ENCODE measurements at regions not wholly inside any gene's neighbourhood (a gene's known extent, or its start where the extent isn't known, plus 50 kb on each side); places are given as distances from the start of the nearest gene placed in this dataset.

GRCh38 chr16:64493709-64494108 is 628.2 kb downstream of the CDH11 start:
- no peak for TF ChIP-seq CTCF (IDR thresholded peaks at IDR 0.05; ENCODE audit: low read depth, low read length)
- TF ChIP-seq MYC (IDR thresholded peaks at IDR 0.05; ENCODE audit: low read depth, low read length), result no peak
- TF ChIP-seq POLR2A (IDR thresholded peaks at IDR 0.05; ENCODE audit: extremely low read depth, insufficient read length), result no peak
- no peak for TF ChIP-seq MAX (IDR thresholded peaks at IDR 0.05; ENCODE audit: low read depth, low read length)
- DNase-seq (ENCODE audit: low read depth), result no peak
- H3K4me3 ChIP-seq (ENCODE audit: low read depth, low read length), result no peak overlapping the region

GRCh38 chr16:64489449-64489848 is 632.4 kb downstream of the CDH11 start:
- no peak overlapping the region for H3K4me3 ChIP-seq (ENCODE audit: low read depth, low read length)
- DNase-seq (ENCODE audit: low read depth), result no peak
- TF ChIP-seq CTCF (IDR thresholded peaks at IDR 0.05; ENCODE audit: low read depth, low read length) (no peak), MYC (IDR thresholded peaks at IDR 0.05; ENCODE audit: low read depth, low read length) (no peak), MAX (IDR thresholded peaks at IDR 0.05; ENCODE audit: low read depth, low read length) (no peak), POLR2A (IDR thresholded peaks at IDR 0.05; ENCODE audit: extremely low read depth, insufficient read length) (no peak)

GRCh38 chr16:64486561-64486960 is 635.3 kb downstream of the CDH11 start:
- no peak for DNase-seq (ENCODE audit: low read depth)
- H3K4me3 ChIP-seq (ENCODE audit: low read depth, low read length), result no peak overlapping the region
- TF ChIP-seq MYC (IDR thresholded peaks at IDR 0.05; ENCODE audit: low read depth, low read length) (no peak), CTCF (IDR thresholded peaks at IDR 0.05; ENCODE audit: low read depth, low read length) (no peak), MAX (IDR thresholded peaks at IDR 0.05; ENCODE audit: low read depth, low read length) (no peak), POLR2A (IDR thresholded peaks at IDR 0.05; ENCODE audit: extremely low read depth, insufficient read length) (no peak)

GRCh38 chr16:64481497-64481896 is 640.4 kb downstream of the CDH11 start:
- H3K4me3 ChIP-seq (ENCODE audit: low read depth, low read length), result no peak overlapping the region
- DNase-seq (ENCODE audit: low read depth), result no peak
- TF ChIP-seq MAX (IDR thresholded peaks at IDR 0.05; ENCODE audit: low read depth, low read length), result no peak
- no peak for TF ChIP-seq CTCF (IDR thresholded peaks at IDR 0.05; ENCODE audit: low read depth, low read length)
- TF ChIP-seq POLR2A (IDR thresholded peaks at IDR 0.05; ENCODE audit: extremely low read depth, insufficient read length), result no peak
- TF ChIP-seq MYC (IDR thresholded peaks at IDR 0.05; ENCODE audit: low read depth, low read length), result no peak

- TF ChIP-seq MAX (IDR thresholded peaks at IDR 0.05; ENCODE audit: low read depth, low read length) (no peak), CTCF (IDR thresholded peaks at IDR 0.05; ENCODE audit: low read depth, low read length) (no peak), POLR2A (IDR thresholded peaks at IDR 0.05; ENCODE audit: extremely low read depth, insufficient read length) (no peak), MYC (IDR thresholded peaks at IDR 0.05; ENCODE audit: low read depth, low read length) (no peak)
- no peak overlapping the region for H3K4me3 ChIP-seq (ENCODE audit: low read depth, low read length)
- DNase-seq (ENCODE audit: low read depth), result no peak
Observed at GRCh38 chr16:64478252-64478906, 643.5 kb downstream of the CDH11 start.
